ENCODE measurements at regions not wholly inside any gene's neighbourhood (a gene's known extent, or its start where the extent isn't known, plus 50 kb on each side); places are given as distances from the start of the nearest gene placed in this dataset.
"Not testable (repeated sequence)": the region's sequence is repeated elsewhere in the genome, so short reads cannot be mapped to it uniquely, and the experiment has no call there.

- not testable (repeated sequence) for H3K9ac ChIP-seq (ENCODE audit: low read depth in 1 of 2, low read length in 2 of 2); DNase-seq (ENCODE audit: low spot score); H3K9me3 ChIP-seq (ENCODE audit: control insufficient read depth in 4 of 4, low read length in 3 of 4); H3K4me1 ChIP-seq (ENCODE audit: control insufficient read depth in 4 of 4, insufficient read depth in 4 of 4, low read length in 3 of 4); H3K36me3 ChIP-seq (ENCODE audit: control insufficient read depth in 4 of 4, insufficient read depth in 3 of 4, low read depth in 1 of 4, low read length in 3 of 4); H3K27me3 ChIP-seq (ENCODE audit: control insufficient read depth in 4 of 4, insufficient read depth in 4 of 4, low read length in 3 of 4); H3K27ac ChIP-seq (ENCODE audit: low read depth in 1 of 2, low read length in 2 of 2); H3K4me3 ChIP-seq (ENCODE audit: low read depth in 1 of 3, low read length in 3 of 3)
- 65% methylated on average over 2 of the region's 2 CpGs for WGBS
Measured at GRCh38 chr17:71646890-71647289, 473.9 kb upstream of the SOX9 start.

GRCh38 chr17:71648342-71648741, 472.5 kb upstream of the SOX9 start:
- DNase-seq (ENCODE audit: low spot score); H3K9ac ChIP-seq (ENCODE audit: low read depth in 1 of 2, low read length in 2 of 2); H3K27ac ChIP-seq (ENCODE audit: low read depth in 1 of 2, low read length in 2 of 2); H3K4me3 ChIP-seq (ENCODE audit: low read depth in 1 of 3, low read length in 3 of 3); H3K4me1 ChIP-seq (ENCODE audit: control insufficient read depth in 4 of 4, insufficient read depth in 4 of 4, low read length in 3 of 4); H3K36me3 ChIP-seq (ENCODE audit: control insufficient read depth in 4 of 4, insufficient read depth in 3 of 4, low read depth in 1 of 4, low read length in 3 of 4); H3K27me3 ChIP-seq (ENCODE audit: control insufficient read depth in 4 of 4, insufficient read depth in 4 of 4, low read length in 3 of 4); H3K9me3 ChIP-seq (ENCODE audit: control insufficient read depth in 4 of 4, low read length in 3 of 4): not testable (repeated sequence)
- WGBS = 98% methylated on average over 2 of the region's 2 CpGs

GRCh38 chr17:71649941-71650350, 470.9 kb upstream of the SOX9 start:
- no peak for DNase-seq (ENCODE audit: low spot score)
- TF ChIP-seq HNF4G (IDR thresholded peaks at IDR 0.05) (no peak), TAF1 (conservative IDR thresholded peaks at IDR 0.05) (no peak), JUND (IDR thresholded peaks at IDR 0.05) (no peak), NR2F2 (IDR thresholded peaks at IDR 0.05) (no peak), YY1 (IDR thresholded peaks at IDR 0.05) (no peak), ZBTB33 (IDR thresholded peaks at IDR 0.05) (no peak), GABPA (IDR thresholded peaks at IDR 0.05 in 1 of 2, conservative IDR thresholded peaks at IDR 0.05 in 1 of 2) (no peak), RXRA (IDR thresholded peaks at IDR 0.05) (no peak), FOXA1 (IDR thresholded peaks at IDR 0.05) (no peak), ATF3 (IDR thresholded peaks at IDR 0.05) (no peak), EGR1 (IDR thresholded peaks at IDR 0.05; ENCODE audit: low read depth in 2 of 2) (no peak), CTCF (IDR thresholded peaks at IDR 0.05; ENCODE audit: low read depth, low read length, missing input control) (no peak)
- H3K4me1 ChIP-seq (ENCODE audit: control insufficient read depth in 4 of 4, insufficient read depth in 4 of 4, low read length in 3 of 4) = no peaks in the 10 kb centered on the region
- no peak overlapping the region for H3K4me3 ChIP-seq (ENCODE audit: low read depth in 1 of 3, low read length in 3 of 3)
- no peak overlapping the region for H3K9ac ChIP-seq (ENCODE audit: low read depth in 1 of 2, low read length in 2 of 2)
- peaks cover 0 to 4% (median 0%) of the 10 kb centered on the region in 4 donors for H3K9me3 ChIP-seq (ENCODE audit: control insufficient read depth in 4 of 4, low read length in 3 of 4)
- H3K27me3 ChIP-seq (ENCODE audit: control insufficient read depth in 4 of 4, insufficient read depth in 4 of 4, low read length in 3 of 4) = no peaks in the 10 kb centered on the region
- H3K36me3 ChIP-seq (ENCODE audit: control insufficient read depth in 4 of 4, insufficient read depth in 3 of 4, low read depth in 1 of 4, low read length in 3 of 4) = no peaks in the 10 kb centered on the region
- H3K27ac ChIP-seq (ENCODE audit: low read depth in 1 of 2, low read length in 2 of 2) = no peak overlapping the region

All from liver (tissue), 8 donors.